ENCODE measurements at regions not wholly inside any gene's neighbourhood (a gene's known extent, or its start where the extent isn't known, plus 50 kb on each side); places are given as distances from the start of the nearest gene placed in this dataset.

DNA sequence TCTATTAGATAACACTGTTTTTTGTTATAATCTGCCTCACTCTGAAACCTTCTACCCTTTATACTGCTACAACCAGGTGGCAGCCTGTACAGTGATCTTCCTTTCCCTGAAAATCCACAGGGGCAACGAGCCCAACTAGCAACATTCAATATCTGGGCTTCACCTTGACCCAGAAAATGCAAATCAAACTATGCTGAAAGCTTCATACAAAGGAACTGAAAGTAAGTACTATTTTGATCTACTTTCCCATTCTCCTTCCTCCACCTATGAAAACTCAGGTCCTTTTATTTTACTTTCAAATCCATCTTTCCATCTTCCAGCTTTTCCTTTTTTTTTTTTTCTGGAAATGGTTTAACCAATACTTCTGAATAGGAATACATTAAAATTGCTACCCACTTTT lies 175.8 kb upstream of the CCDC150 start:
- H3K27ac ChIP-seq (ENCODE audit: low read depth, low read length) = no peak overlapping the region
- H3K27me3 ChIP-seq (ENCODE audit: insufficient read depth, low read length) = no peaks in the 10 kb centered on the region
- H3K4me3 ChIP-seq (ENCODE audit: low read depth, low read length) = no peak overlapping the region
- H3K36me3 ChIP-seq (ENCODE audit: insufficient read depth, low read length) = no peaks in the 10 kb centered on the region
- H3K79me2 ChIP-seq (ENCODE audit: control insufficient read depth, insufficient read depth, low read length, unreplicated experiment) = no peaks in the 10 kb centered on the region
- peaks cover 10% of the 10 kb centered on the region for H3K4me1 ChIP-seq (ENCODE audit: control insufficient read depth, insufficient read depth, low read length, unreplicated experiment)
- H2AFZ ChIP-seq (ENCODE audit: low read length, unreplicated experiment) = no peak overlapping the region

DNA sequence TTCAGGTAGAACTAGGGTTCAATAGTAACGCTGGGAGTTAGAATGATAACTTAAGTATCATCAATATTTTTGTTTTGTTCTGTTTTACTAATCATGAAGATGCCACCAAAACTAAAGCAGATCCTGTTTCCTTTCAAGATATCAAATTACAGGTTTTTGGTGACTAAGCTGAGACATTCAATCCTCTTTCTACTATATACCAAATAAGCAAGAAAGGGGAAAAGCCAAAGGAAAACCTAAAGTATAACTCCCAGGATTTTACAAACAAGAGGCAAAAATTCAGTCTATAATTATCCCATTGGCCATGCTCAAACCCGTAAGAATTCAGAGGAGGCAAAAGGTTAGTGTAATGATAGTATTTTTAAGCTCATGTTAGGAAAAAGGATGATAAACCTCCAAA lies 175.2 kb upstream of the CCDC150 start:
- Histone ChIP-seq H3K4me3 (ENCODE audit: low read depth, low read length) (no peak overlapping the region), H3K27me3 (ENCODE audit: insufficient read depth, low read length) (no peaks in the 10 kb centered on the region), H3K4me1 (ENCODE audit: control insufficient read depth, insufficient read depth, low read length, unreplicated experiment) (peaks cover 10% of the 10 kb centered on the region), H3K79me2 (ENCODE audit: control insufficient read depth, insufficient read depth, low read length, unreplicated experiment) (no peaks in the 10 kb centered on the region), H2AFZ (ENCODE audit: low read length, unreplicated experiment) (no peak overlapping the region), H3K27ac (ENCODE audit: low read depth, low read length) (no peak overlapping the region), H3K36me3 (ENCODE audit: insufficient read depth, low read length) (no peaks in the 10 kb centered on the region)

DNA sequence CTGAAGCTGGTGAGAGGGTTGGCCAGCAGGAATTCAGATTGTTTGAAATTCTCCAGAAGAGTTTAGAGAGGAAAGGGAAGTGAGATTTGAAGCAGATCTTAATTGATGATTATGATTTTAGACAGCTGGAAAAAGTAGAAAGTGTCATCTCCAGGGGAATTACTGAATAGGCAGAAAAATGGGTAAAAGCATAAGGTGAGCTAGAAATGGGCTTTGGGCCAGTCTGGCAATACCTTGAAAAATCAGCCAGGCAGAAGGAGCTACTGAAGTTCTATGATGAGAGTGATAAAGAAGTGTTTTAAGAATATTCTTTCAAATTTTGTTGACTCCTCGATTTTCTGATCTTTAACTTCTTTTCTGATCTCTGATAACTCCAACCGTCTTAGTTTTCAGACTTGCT lies 172.9 kb upstream of the CCDC150 start:
- Histone ChIP-seq H3K4me1 (ENCODE audit: control insufficient read depth, insufficient read depth, low read length, unreplicated experiment) (peaks cover 10% of the 10 kb centered on the region), H2AFZ (ENCODE audit: low read length, unreplicated experiment) (no peak overlapping the region), H3K27me3 (ENCODE audit: insufficient read depth, low read length) (no peaks in the 10 kb centered on the region), H3K27ac (ENCODE audit: low read depth, low read length) (no peak overlapping the region), H3K4me3 (ENCODE audit: low read depth, low read length) (no peak overlapping the region), H3K79me2 (ENCODE audit: control insufficient read depth, insufficient read depth, low read length, unreplicated experiment) (no peaks in the 10 kb centered on the region), H3K36me3 (ENCODE audit: insufficient read depth, low read length) (no peaks in the 10 kb centered on the region)

DNA sequence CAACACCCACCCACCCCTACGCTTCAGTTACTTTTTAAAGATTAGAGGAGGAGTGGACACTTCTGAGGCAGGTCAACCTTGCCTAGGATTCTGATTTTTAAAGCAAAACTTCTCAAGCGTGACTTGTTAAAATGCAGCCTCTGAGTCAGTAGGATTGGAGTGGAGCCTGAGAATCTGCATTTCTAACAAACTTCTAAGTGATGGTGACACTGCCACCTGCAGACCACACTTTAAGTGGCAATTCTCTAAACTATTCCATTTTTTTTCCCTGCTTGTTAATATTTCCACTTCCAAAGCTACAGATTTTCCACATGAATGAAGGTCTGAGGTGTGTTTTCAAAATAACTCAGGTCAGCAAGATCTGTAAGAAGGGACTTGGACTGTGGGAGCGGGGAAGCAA lies 171.1 kb upstream of the CCDC150 start:
- no peaks in the 10 kb centered on the region for H3K79me2 ChIP-seq (ENCODE audit: control insufficient read depth, insufficient read depth, low read length, unreplicated experiment)
- no peak overlapping the region for H2AFZ ChIP-seq (ENCODE audit: low read length, unreplicated experiment)
- H3K4me1 ChIP-seq (ENCODE audit: control insufficient read depth, insufficient read depth, low read length, unreplicated experiment) = peaks cover 10% of the 10 kb centered on the region
- H3K27me3 ChIP-seq (ENCODE audit: insufficient read depth, low read length) = no peaks in the 10 kb centered on the region
- H3K36me3 ChIP-seq (ENCODE audit: insufficient read depth, low read length) = no peaks in the 10 kb centered on the region
- no peak overlapping the region for H3K27ac ChIP-seq (ENCODE audit: low read depth, low read length)
- no peak overlapping the region for H3K4me3 ChIP-seq (ENCODE audit: low read depth, low read length)

DNA sequence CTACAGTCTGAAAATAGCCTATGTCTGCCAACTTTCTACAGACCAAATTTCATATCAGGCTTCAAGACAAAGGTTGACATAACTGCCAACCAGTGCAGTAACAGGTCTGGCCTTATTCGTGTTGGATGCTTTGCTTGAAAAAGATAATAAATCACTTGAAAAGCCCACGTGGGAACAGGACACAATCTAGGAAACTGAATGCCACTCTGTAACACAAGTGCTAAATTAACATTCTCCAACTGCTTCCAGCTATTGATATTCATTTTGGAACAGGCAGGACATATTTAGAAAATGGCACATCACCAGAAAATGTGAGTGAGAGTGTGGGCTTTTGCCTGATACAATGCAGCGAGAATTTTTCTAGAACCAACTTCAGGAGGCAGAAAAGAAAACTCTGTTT lies 165.9 kb upstream of the CCDC150 start:
- Histone ChIP-seq H3K27ac (ENCODE audit: low read depth, low read length) (no peak overlapping the region), H3K36me3 (ENCODE audit: insufficient read depth, low read length) (no peaks in the 10 kb centered on the region), H3K4me3 (ENCODE audit: low read depth, low read length) (no peak overlapping the region), H3K79me2 (ENCODE audit: control insufficient read depth, insufficient read depth, low read length, unreplicated experiment) (no peaks in the 10 kb centered on the region), H3K27me3 (ENCODE audit: insufficient read depth, low read length) (no peaks in the 10 kb centered on the region), H2AFZ (ENCODE audit: low read length, unreplicated experiment) (no peak overlapping the region), H3K4me1 (ENCODE audit: control insufficient read depth, insufficient read depth, low read length, unreplicated experiment) (no peaks in the 10 kb centered on the region)

DNA sequence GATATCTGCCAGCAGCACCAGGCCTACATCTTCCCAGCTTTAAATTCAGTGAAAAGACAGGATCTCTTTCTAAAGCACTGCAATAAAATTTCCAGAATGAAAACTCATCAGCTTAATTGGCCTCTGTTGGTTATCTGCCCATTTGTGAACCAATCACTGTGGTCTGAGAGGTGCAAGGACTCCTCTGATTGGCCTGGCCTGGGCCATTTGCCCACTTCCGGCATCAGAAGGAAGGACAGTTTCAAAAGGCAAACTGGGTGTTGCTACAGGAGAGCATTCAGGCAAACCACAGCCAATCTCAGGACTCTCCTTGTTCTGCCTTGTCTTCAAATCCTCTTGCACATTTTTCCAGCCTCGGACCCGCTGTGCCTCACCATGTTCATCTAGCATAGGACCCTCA lies 163.9 kb upstream of the CCDC150 start:
- Histone ChIP-seq H3K4me1 (ENCODE audit: control insufficient read depth, insufficient read depth, low read length, unreplicated experiment) (peaks cover 13% of the 10 kb centered on the region), H3K4me3 (ENCODE audit: low read depth, low read length) (no peak overlapping the region), H3K79me2 (ENCODE audit: control insufficient read depth, insufficient read depth, low read length, unreplicated experiment) (no peaks in the 10 kb centered on the region), H3K27ac (ENCODE audit: low read depth, low read length) (no peak overlapping the region), H3K27me3 (ENCODE audit: insufficient read depth, low read length) (no peaks in the 10 kb centered on the region), H3K36me3 (ENCODE audit: insufficient read depth, low read length) (no peaks in the 10 kb centered on the region), H2AFZ (ENCODE audit: low read length, unreplicated experiment) (no peak overlapping the region)

DNA sequence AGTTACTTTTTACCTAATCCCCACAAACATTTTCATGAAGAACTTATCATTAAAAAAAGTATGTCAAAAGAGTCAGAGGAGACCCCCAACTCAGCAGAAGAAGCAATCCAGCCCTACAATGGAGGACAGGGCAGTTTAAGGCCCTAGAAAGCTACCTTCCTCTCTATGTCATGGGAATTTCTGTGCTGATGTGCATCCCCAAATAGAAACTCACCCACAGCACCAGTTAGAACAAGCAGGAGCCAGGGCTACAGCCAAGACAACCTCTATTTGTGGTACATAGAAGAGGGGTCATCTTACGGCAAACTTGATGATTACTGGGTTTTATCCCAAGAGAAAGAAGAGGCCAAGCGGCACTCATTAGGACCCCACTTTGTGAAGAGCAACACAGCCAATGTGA lies 160.9 kb upstream of the CCDC150 start:
- Histone ChIP-seq H3K4me1 (ENCODE audit: control insufficient read depth, insufficient read depth, low read length, unreplicated experiment) (peaks cover 42% of the 10 kb centered on the region), H3K4me3 (ENCODE audit: low read depth, low read length) (no peak overlapping the region), H3K27me3 (ENCODE audit: insufficient read depth, low read length) (no peaks in the 10 kb centered on the region), H3K36me3 (ENCODE audit: insufficient read depth, low read length) (no peaks in the 10 kb centered on the region), H3K27ac (ENCODE audit: low read depth, low read length) (peak overlapping the region; percentile 5; the same call in 1 of the 2 replicates), H3K79me2 (ENCODE audit: control insufficient read depth, insufficient read depth, low read length, unreplicated experiment) (no peaks in the 10 kb centered on the region), H2AFZ (ENCODE audit: low read length, unreplicated experiment) (no peak overlapping the region)

DNA sequence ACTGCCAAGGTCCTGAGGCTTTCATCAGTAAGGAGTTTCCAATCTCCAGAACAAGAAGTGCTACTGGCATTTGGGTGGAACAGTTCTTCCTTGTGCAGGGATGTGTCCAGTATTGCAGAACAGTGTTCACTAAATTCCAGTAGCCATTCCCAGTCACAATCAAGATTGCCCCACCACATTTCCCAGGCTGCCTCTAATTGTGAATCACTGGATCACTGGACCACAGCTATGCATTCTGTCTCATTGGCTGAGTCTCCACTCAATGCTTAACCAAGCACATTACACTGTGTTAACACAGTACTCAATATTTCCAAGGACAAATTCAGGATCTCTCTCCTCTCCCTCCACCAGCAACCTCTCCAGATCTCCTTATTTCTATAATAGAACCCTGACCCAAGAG lies 160.2 kb upstream of the CCDC150 start:
- H3K4me1 ChIP-seq (ENCODE audit: control insufficient read depth, insufficient read depth, low read length, unreplicated experiment) = peaks cover 42% of the 10 kb centered on the region
- H3K27me3 ChIP-seq (ENCODE audit: insufficient read depth, low read length) = no peaks in the 10 kb centered on the region

DNA sequence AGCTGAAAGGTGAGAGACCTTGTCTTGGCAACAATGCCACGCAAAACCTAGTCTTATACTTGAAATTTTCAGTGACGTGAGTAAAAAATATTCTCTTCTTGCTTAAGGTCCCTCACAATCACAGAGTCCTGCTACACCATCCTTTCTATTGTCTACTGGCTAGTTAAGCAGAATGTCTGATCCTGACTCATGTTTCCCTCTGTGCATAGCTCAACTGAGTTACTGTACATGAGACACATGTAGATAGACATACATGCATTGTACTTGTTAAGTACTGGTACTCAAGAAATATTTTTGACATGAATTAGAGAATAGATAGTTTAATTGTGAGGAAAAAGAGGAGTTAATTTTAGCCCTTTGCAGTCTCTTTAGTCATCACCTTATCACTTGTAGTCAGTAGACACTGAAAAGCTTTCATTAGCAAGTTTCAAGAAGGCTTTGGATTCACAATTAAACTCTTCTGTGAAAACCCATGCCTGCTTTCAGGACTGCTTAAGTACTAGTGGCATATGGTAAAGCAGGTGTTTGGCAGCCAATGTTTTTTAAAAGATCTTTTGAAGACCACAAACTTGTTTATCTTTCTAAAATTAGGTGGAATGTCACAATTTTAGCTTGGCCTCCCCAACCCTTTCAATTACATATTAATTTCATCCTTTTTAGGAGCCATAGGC lies 158.7 kb upstream of the CCDC150 start:
- Histone ChIP-seq H2AFZ (ENCODE audit: low read length, unreplicated experiment) (no peak overlapping the region), H3K27ac (ENCODE audit: low read depth, low read length) (peak overlapping the region; percentile 79)

More for the DNA sequence above, 160.2 kb upstream of the CCDC150 start:
- Histone ChIP-seq H3K4me3 (ENCODE audit: low read depth, low read length) (no peak overlapping the region), H3K27ac (ENCODE audit: low read depth, low read length) (peak overlapping the region; percentile 33; the same call in 1 of the 2 replicates), H2AFZ (ENCODE audit: low read length, unreplicated experiment) (no peak overlapping the region), H3K79me2 (ENCODE audit: control insufficient read depth, insufficient read depth, low read length, unreplicated experiment) (no peaks in the 10 kb centered on the region), H3K36me3 (ENCODE audit: insufficient read depth, low read length) (no peaks in the 10 kb centered on the region)

DNA sequence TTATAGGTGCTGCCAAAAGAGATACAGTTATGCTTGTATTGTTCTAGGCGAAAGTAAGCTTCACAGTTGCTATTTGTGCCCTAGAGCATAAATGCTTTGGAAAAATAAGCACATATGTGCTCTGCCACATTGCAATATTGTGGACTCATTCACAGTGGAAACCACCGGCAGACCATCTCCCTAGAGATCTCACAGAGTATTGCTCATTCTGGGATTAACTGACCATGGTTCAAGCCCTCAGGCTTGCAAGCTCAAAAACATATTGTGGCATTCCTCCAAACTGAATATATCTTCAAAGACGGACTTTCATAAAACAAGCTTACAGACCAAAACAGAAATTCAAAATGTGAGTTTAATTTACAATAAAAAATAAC lies 158.2 kb upstream of the CCDC150 start:
- Histone ChIP-seq H2AFZ (ENCODE audit: low read length, unreplicated experiment) (no peak overlapping the region), H3K27me3 (ENCODE audit: insufficient read depth, low read length) (no peaks in the 10 kb centered on the region), H3K27ac (ENCODE audit: low read depth, low read length) (peak overlapping the region; percentile 79), H3K36me3 (ENCODE audit: insufficient read depth, low read length) (no peaks in the 10 kb centered on the region), H3K4me1 (ENCODE audit: control insufficient read depth, insufficient read depth, low read length, unreplicated experiment) (peaks cover 42% of the 10 kb centered on the region), H3K4me3 (ENCODE audit: low read depth, low read length) (no peak overlapping the region), H3K79me2 (ENCODE audit: control insufficient read depth, insufficient read depth, low read length, unreplicated experiment) (no peaks in the 10 kb centered on the region)

More for the DNA sequence above, 158.7 kb upstream of the CCDC150 start:
- Histone ChIP-seq H3K79me2 (ENCODE audit: control insufficient read depth, insufficient read depth, low read length, unreplicated experiment) (no peaks in the 10 kb centered on the region), H3K4me3 (ENCODE audit: low read depth, low read length) (no peak overlapping the region), H3K36me3 (ENCODE audit: insufficient read depth, low read length) (no peaks in the 10 kb centered on the region), H3K27me3 (ENCODE audit: insufficient read depth, low read length) (no peaks in the 10 kb centered on the region), H3K4me1 (ENCODE audit: control insufficient read depth, insufficient read depth, low read length, unreplicated experiment) (peaks cover 42% of the 10 kb centered on the region)

Measured in ACC112 (cell line).